Neuronal stem cell (in vitro differentiated cells): ENCODE measurements at regions not wholly inside any gene's neighbourhood (a gene's known extent, or its start where the extent isn't known, plus 50 kb on each side); places are given as distances from the start of the nearest gene placed in this dataset.

ENCODE experiments used
- DNase-seq: peaks from one replicate; pipeline ENCODE4 v3.0.0-alpha.2; 2013; ENCODE audit warnings: low spot score
- H2AFZ ChIP-seq: one replicate; pipeline ENCODE4 v1.6.1; 2013; ENCODE audit warnings: mild to moderate bottlenecking, low read length, inconsistent platforms
- H2AK5ac ChIP-seq: 2 replicates; pipeline ENCODE4 v1.6.1; 2013; ENCODE audit warnings: low read depth, mild to moderate bottlenecking, inconsistent platforms, low read length, moderate library complexity, mixed read lengths
- H2BK120ac ChIP-seq: 2 replicates; pipeline ENCODE4 v1.6.1; 2013; ENCODE audit warnings: low read depth, mild to moderate bottlenecking, inconsistent platforms, low read length, moderate library complexity, mixed read lengths
- H2BK12ac ChIP-seq: one replicate; pipeline ENCODE4 v1.6.1; 2013; ENCODE audit warnings: low read length, inconsistent platforms
- H2BK15ac ChIP-seq: 2 replicates; pipeline ENCODE4 v1.6.1; 2013; ENCODE audit warnings: mild to moderate bottlenecking, low read length, inconsistent platforms, mixed read lengths
- H2BK5ac ChIP-seq: one replicate; pipeline ENCODE4 v1.6.1; 2013; ENCODE audit warnings: inconsistent platforms, mild to moderate bottlenecking, low read length, moderate library complexity
- H3K14ac ChIP-seq: one replicate; pipeline ENCODE4 v1.6.1; 2013; ENCODE audit warnings: low read length, inconsistent platforms
- H3K18ac ChIP-seq: 2 replicates; pipeline ENCODE4 v1.6.1; 2013; ENCODE audit warnings: low read length, inconsistent platforms
- H3K23ac ChIP-seq: 2 replicates; pipeline ENCODE4 v1.6.1; 2013; ENCODE audit warnings: low read depth, mild to moderate bottlenecking, mixed read lengths, low read length, inconsistent platforms; ENCODE audit not compliant: poor library complexity
- H3K27ac ChIP-seq: replicated peaks from 3 replicates; pipeline ENCODE4 v1.5.1; 2013; ENCODE audit warnings: low read length, inconsistent platforms
- H3K27me3 ChIP-seq, 3 experiments: 2 replicates each; pipeline ENCODE4 v1.6.1; 2013; ENCODE audit warnings: low read length in 3 of 3, mild to moderate bottlenecking in 2 of 3, inconsistent platforms in 1 of 3, low read depth in 1 of 3, mixed read lengths in 1 of 3, moderate library complexity in 1 of 3; ENCODE audit not compliant: control insufficient read depth in 3 of 3, insufficient read depth in 3 of 3
- H3K36me3 ChIP-seq, 2 donors: replicated peaks in 1 of 2; 2 replicates each; pipeline ENCODE4 v1.6.1; 2013; ENCODE audit warnings: low read length in 2 of 2; ENCODE audit not compliant: control insufficient read depth in 2 of 2, insufficient read depth in 2 of 2
- H3K4ac ChIP-seq: 2 replicates; pipeline ENCODE4 v1.6.1; 2013; ENCODE audit warnings: inconsistent platforms, mild to moderate bottlenecking, low read length, moderate library complexity
- H3K4me1 ChIP-seq, 2 donors: 1 replicate in 1 of 2; 2 replicates in 1 of 2; pipeline ENCODE4 v1.6.1; 2013; ENCODE audit warnings: low read length in 2 of 2, low read depth in 1 of 2; ENCODE audit not compliant: control insufficient read depth in 2 of 2, insufficient read depth in 1 of 2
- H3K4me2 ChIP-seq: one replicate; pipeline ENCODE4 v1.6.1; 2013; ENCODE audit warnings: mild to moderate bottlenecking, low read length, inconsistent platforms; ENCODE audit not compliant: insufficient read depth, poor library complexity, severe bottlenecking
- H3K4me3 ChIP-seq, 2 donors: 2 replicates each; pipeline ENCODE4 v1.5.1; 2013; ENCODE audit warnings: low read length in 2 of 2, mild to moderate bottlenecking in 2 of 2, inconsistent platforms in 1 of 2, moderate library complexity in 1 of 2
- H3K79me1 ChIP-seq: one replicate; pipeline ENCODE4 v1.6.1; 2013; ENCODE audit warnings: low read depth, mild to moderate bottlenecking, inconsistent platforms, low read length, moderate library complexity
- H3K9ac ChIP-seq: one replicate; pipeline ENCODE4 v1.6.1; 2013; ENCODE audit warnings: mild to moderate bottlenecking, low read depth, low read length, inconsistent platforms; ENCODE audit not compliant: poor library complexity
- H3K9me3 ChIP-seq, 2 donors: replicated peaks in 1 of 2; 2 replicates each; pipeline versions ENCODE3 to v1.6.1; 2013; ENCODE audit warnings: low read length in 2 of 2, mild to moderate bottlenecking in 2 of 2, inconsistent platforms in 1 of 2, low read depth in 1 of 2, mixed read lengths in 1 of 2, moderate library complexity in 1 of 2; ENCODE audit not compliant: control insufficient read depth in 2 of 2, insufficient read depth in 1 of 2
- H4K8ac ChIP-seq: one replicate; pipeline ENCODE4 v1.6.1; 2013; ENCODE audit warnings: low read depth, mild to moderate bottlenecking, inconsistent platforms, low read length, moderate library complexity
- H4K91ac ChIP-seq: one replicate; pipeline ENCODE4 v1.6.1; 2013; ENCODE audit warnings: low read length, low read depth, mild to moderate bottlenecking, inconsistent platforms; ENCODE audit not compliant: poor library complexity
- WGBS, 2 donors: extraction: QIAGEN DNeasy Blood & Tissue Kit; methylation state at CpG; one replicate each; pipeline ENCODE4 v1.1.7; 2013; ENCODE audit warnings: missing lambda C conversion rate in 2 of 2, mixed read lengths in 1 of 2; ENCODE audit not compliant: insufficient read length in 2 of 2, insufficient replicate concordance in 1 of 2; ENCODE audit errors: extremely low coverage in 2 of 2; 5-methylcytosine and 5-hydroxymethylcytosine counted together

- H2BK12ac ChIP-seq, result no peak overlapping the region
- no peak overlapping the region for H4K91ac ChIP-seq
- H3K14ac ChIP-seq, result no peak overlapping the region
- no peaks in the 10 kb centered on the region for H3K9me3 ChIP-seq
- H3K23ac ChIP-seq, result no peak overlapping the region
- H3K4ac ChIP-seq, result no peak overlapping the region
- H2AFZ ChIP-seq, result no peak overlapping the region
- H3K18ac ChIP-seq, result no peak overlapping the region
- H3K27me3 ChIP-seq, result peaks cover 0 to 3% (median 0%) of the 10 kb centered on the region in 3 experiments
- no peak overlapping the region for H3K4me2 ChIP-seq
- no peak overlapping the region for H3K9ac ChIP-seq
- H2AK5ac ChIP-seq, result no peak overlapping the region
- no peak overlapping the region for H2BK5ac ChIP-seq
- H3K79me1 ChIP-seq, result no peaks in the 10 kb centered on the region
- no peak overlapping the region for H3K4me3 ChIP-seq
- H3K27ac ChIP-seq, result no peak overlapping the region
- no peak for DNase-seq
- no peak overlapping the region for H2BK120ac ChIP-seq
- no CpG with 5 or more reads among the region's 11 CpGs for WGBS, 2 donors
- no peak overlapping the region for H4K8ac ChIP-seq
- no peaks in the 10 kb centered on the region for H3K36me3 ChIP-seq
- H3K4me1 ChIP-seq, result peaks cover 0 to 14% of the 10 kb centered on the region in 2 donors
- H2BK15ac ChIP-seq, result no peak overlapping the region
Observed at GRCh38 chr2:176589825-176590440, 320.7 kb downstream of the MTX2 start.

DNA sequence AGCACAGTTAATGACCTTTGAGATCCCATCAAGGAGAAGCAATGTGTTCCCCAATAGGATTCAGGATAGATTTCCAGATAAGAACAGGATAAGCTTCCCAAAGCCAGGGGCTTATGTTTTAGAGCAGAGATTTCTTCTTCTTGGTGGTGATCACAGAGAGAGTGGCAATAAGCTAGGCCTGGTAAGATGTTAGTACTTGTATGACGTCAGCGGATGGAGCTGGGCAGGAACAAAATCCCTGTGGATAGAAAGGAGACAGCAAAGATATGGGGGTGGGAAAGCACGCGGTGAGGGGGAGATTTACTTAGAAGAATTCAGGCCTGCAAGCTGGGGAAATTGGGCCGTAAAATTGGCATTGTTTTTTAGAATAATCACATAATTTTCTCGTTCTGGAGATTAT is 323.0 kb downstream of the MTX2 start:
- peaks cover 0 to 8% (median 0%) of the 10 kb centered on the region in 3 experiments for H3K27me3 ChIP-seq
- no peak overlapping the region for H3K18ac ChIP-seq
- DNase-seq, result no peak
- H2AK5ac ChIP-seq, result no peak overlapping the region
- no peak overlapping the region for H3K27ac ChIP-seq
- no peak overlapping the region for H2BK120ac ChIP-seq
- H3K9me3 ChIP-seq, result no peaks in the 10 kb centered on the region
- no peak overlapping the region for H2BK5ac ChIP-seq
- no peak overlapping the region for H4K8ac ChIP-seq
- H3K14ac ChIP-seq, result no peak overlapping the region
- H3K9ac ChIP-seq, result no peak overlapping the region
- no CpG with 5 or more reads among the region's 6 CpGs for WGBS, 2 donors
- H2BK15ac ChIP-seq, result no peak overlapping the region
- H2BK12ac ChIP-seq, result no peak overlapping the region
- H3K4me3 ChIP-seq, result no peak overlapping the region
- H3K4me2 ChIP-seq, result no peak overlapping the region
- no peak overlapping the region for H2AFZ ChIP-seq
- H3K4ac ChIP-seq, result no peak overlapping the region
- no peak overlapping the region for H4K91ac ChIP-seq
- H3K4me1 ChIP-seq, result peaks cover 0 to 8% of the 10 kb centered on the region in 2 donors
- no peaks in the 10 kb centered on the region for H3K36me3 ChIP-seq
- H3K23ac ChIP-seq, result no peak overlapping the region
- H3K79me1 ChIP-seq, result no peaks in the 10 kb centered on the region

GRCh38 chr2:176595986-176596385 is 326.7 kb downstream of the MTX2 start:
- Histone ChIP-seq H3K23ac (no peak overlapping the region), H3K4me3 (no peak overlapping the region), H4K91ac (no peak overlapping the region), H3K4ac (no peak overlapping the region), H3K36me3 (no peaks in the 10 kb centered on the region), H2BK15ac (no peak overlapping the region), H2BK12ac (no peak overlapping the region), H2BK5ac (no peak overlapping the region), H2AK5ac (no peak overlapping the region), H4K8ac (no peak overlapping the region), H3K9ac (no peak overlapping the region), H3K27me3 (peaks cover 0 to 24% (median 0%) of the 10 kb centered on the region in 3 experiments), H3K14ac (no peak overlapping the region), H3K18ac (no peak overlapping the region), H3K79me1 (no peaks in the 10 kb centered on the region), H3K4me1 (no peaks in the 10 kb centered on the region), H3K27ac (no peak overlapping the region), H3K4me2 (no peak overlapping the region), H3K9me3 (no peaks in the 10 kb centered on the region), H2AFZ (no peak overlapping the region), H2BK120ac (no peak overlapping the region)
- DNase-seq, result no peak
- no CpG with 5 or more reads among the region's 3 CpGs for WGBS, 2 donors

DNA sequence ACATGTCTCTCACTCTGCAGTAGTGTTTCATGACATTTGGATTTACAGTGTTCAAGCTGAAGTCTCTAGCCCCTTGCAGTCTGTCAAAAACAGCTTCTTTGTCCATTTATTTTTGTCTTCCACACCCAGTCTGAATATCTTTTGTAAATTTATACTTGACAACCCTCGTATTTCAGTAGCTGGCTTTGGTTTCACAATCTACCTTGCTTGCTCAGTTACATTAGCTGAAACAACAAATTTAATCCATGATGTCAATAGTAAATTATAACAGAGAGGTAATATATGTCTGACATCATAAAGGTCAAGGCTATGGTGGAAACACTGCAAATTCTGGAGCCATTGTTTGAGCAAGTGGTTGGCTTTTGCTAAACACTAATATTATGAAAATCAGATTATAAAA is 328.7 kb downstream of the MTX2 start:
- Histone ChIP-seq H3K27ac (no peak overlapping the region), H2AFZ (no peak overlapping the region), H3K4me2 (no peak overlapping the region), H3K14ac (no peak overlapping the region), H3K79me1 (no peaks in the 10 kb centered on the region), H3K4ac (no peak overlapping the region), H4K8ac (no peak overlapping the region), H4K91ac (no peak overlapping the region), H2BK120ac (no peak overlapping the region), H3K9ac (no peak overlapping the region), H3K18ac (no peak overlapping the region), H3K27me3 (peaks cover 0 to 32% (median 0%) of the 10 kb centered on the region in 3 experiments), H2BK5ac (no peak overlapping the region), H3K36me3 (no peaks in the 10 kb centered on the region), H3K4me3 (no peak overlapping the region), H3K4me1 (no peaks in the 10 kb centered on the region), H2AK5ac (no peak overlapping the region), H2BK15ac (no peak overlapping the region), H2BK12ac (no peak overlapping the region), H3K23ac (no peak overlapping the region), H3K9me3 (no peaks in the 10 kb centered on the region)
- no peak for DNase-seq
- WGBS, 2 donors, result no CpG with 5 or more reads among the region's 1 CpG
